SK-N-SH treated with all-trans-retinoic acid at 6 μM for 48 hours (cell line): ENCODE measurements at regions not wholly inside any gene's neighbourhood (a gene's known extent, or its start where the extent isn't known, plus 50 kb on each side); places are given as distances from the start of the nearest gene placed in this dataset.

Experiments
- ATAC-seq: fragments of 200-7000 bp; cut with Tn5 transposase; 3 replicates; pipeline ENCODE4 v1.9.1; 2020; ENCODE audit warnings: mild to moderate bottlenecking, moderate library complexity
- BACH2 ChIP-seq: fragments of 250-450 bp; sonication (Bioruptor Pico); IDR thresholded peaks from 2 replicates; pipeline ENCODE4 v1.9.0; 2021; ENCODE audit warnings: mild to moderate bottlenecking, borderline replicate concordance
- CREB5 ChIP-seq: fragments of 250-450 bp; sonication (Bioruptor Pico); IDR thresholded peaks from 2 replicates; pipeline ENCODE4 v1.5.1; 2020; ENCODE audit warnings: low read depth, mild to moderate bottlenecking, moderate library complexity
- CSDC2 ChIP-seq: fragments of 250-450 bp; sonication (Bioruptor Pico); IDR thresholded peaks from 2 replicates; pipeline ENCODE4 v1.5.0; 2020; ENCODE audit warnings: mild to moderate bottlenecking, moderate library complexity
- CSRNP3 ChIP-seq: fragments of 250-450 bp; sonication (Bioruptor Pico); IDR thresholded peaks from 2 replicates; pipeline ENCODE4 v1.5.1; 2021; ENCODE audit warnings: mild to moderate bottlenecking, moderate library complexity
- ESRRG ChIP-seq: fragments of 250-450 bp; sonication (Bioruptor Pico); IDR thresholded peaks from 2 replicates; pipeline ENCODE4 v1.6.1; 2021; ENCODE audit warnings: mild to moderate bottlenecking
- GLIS3 ChIP-seq: fragments of 250-450 bp; sonication (Bioruptor Pico); IDR thresholded peaks from 2 replicates; pipeline ENCODE4 v1.5.0; 2020; ENCODE audit warnings: mild to moderate bottlenecking, moderate library complexity
- ISL1 ChIP-seq: fragments of 250-450 bp; sonication (Bioruptor Pico); IDR thresholded peaks from 2 replicates; pipeline ENCODE4 v2.1.2; 2022; ENCODE audit warnings: mild to moderate bottlenecking, moderate library complexity
- OSR1 ChIP-seq: fragments of 250-450 bp; sonication (Bioruptor Pico); IDR thresholded peaks from 2 replicates; pipeline ENCODE4 v1.8.0; 2022; ENCODE audit warnings: moderate library complexity, mild to moderate bottlenecking, inconsistent platforms
- PATZ1 ChIP-seq: fragments of 250-450 bp; sonication (Bioruptor Pico); IDR thresholded peaks from 2 replicates; pipeline ENCODE4 v1.8.0; 2020; ENCODE audit warnings: mild to moderate bottlenecking, moderate library complexity, borderline replicate concordance
- POU6F1 ChIP-seq: fragments of 250-450 bp; sonication (Bioruptor Pico); IDR thresholded peaks from 2 replicates; pipeline ENCODE4 v1.8.0; 2021; ENCODE audit warnings: low read depth, mild to moderate bottlenecking, moderate library complexity, borderline replicate concordance
- PPARA ChIP-seq: fragments of 250-450 bp; sonication (Bioruptor Pico); IDR thresholded peaks from 2 replicates; pipeline ENCODE4 v1.5.0; 2020; ENCODE audit warnings: mild to moderate bottlenecking, borderline replicate concordance
- RARB ChIP-seq: fragments of 250-450 bp; sonication (Bioruptor Pico); IDR thresholded peaks from 2 replicates; pipeline ENCODE4 v1.8.0; 2021; ENCODE audit warnings: mild to moderate bottlenecking, moderate library complexity
- SNAI2 ChIP-seq: fragments of 250-450 bp; sonication (Bioruptor Pico); IDR thresholded peaks from 2 replicates; pipeline ENCODE4 v1.5.0; 2020; ENCODE audit warnings: mild to moderate bottlenecking, moderate library complexity
- TCF4 ChIP-seq: fragments of 250-450 bp; sonication (Bioruptor Pico); IDR thresholded peaks from 2 replicates; pipeline ENCODE4 v1.8.0; 2021; ENCODE audit warnings: mild to moderate bottlenecking, moderate library complexity, borderline replicate concordance
- TOX ChIP-seq: fragments of 250-450 bp; sonication (Bioruptor Pico); IDR thresholded peaks from 2 replicates; pipeline ENCODE4 v1.8.0; 2021; ENCODE audit warnings: mild to moderate bottlenecking, moderate library complexity, borderline replicate concordance
- ZC3H10 ChIP-seq: fragments of 250-450 bp; sonication (Bioruptor Pico); IDR thresholded peaks from 2 replicates; pipeline ENCODE4 v1.5.1; 2021; ENCODE audit warnings: mild to moderate bottlenecking, moderate library complexity
- ZFP3 ChIP-seq: fragments of 250-450 bp; sonication (Bioruptor Pico); IDR thresholded peaks from 2 replicates; pipeline ENCODE4 v1.5.0; 2020; ENCODE audit warnings: mild to moderate bottlenecking, moderate library complexity
- ZFP30 ChIP-seq: fragments of 450-650 bp; formaldehyde crosslinking; IDR thresholded peaks from 2 replicates; pipeline ENCODE4 v1.5.0; 2022; ENCODE audit warnings: mild to moderate bottlenecking, moderate library complexity
- ZNF565 ChIP-seq: fragments of 450-650 bp; formaldehyde crosslinking; conservative IDR thresholded peaks from 2 replicates; pipeline ENCODE4 v1.5.0; 2020; ENCODE audit warnings: low read depth, mild to moderate bottlenecking, moderate library complexity
- ZNF8 ChIP-seq: fragments of 450-650 bp; formaldehyde crosslinking; IDR thresholded peaks from 2 replicates; pipeline ENCODE4 v1.5.0; 2020; ENCODE audit warnings: mild to moderate bottlenecking, moderate library complexity

GRCh38 chr10:31728698-31729224 is 199.9 kb downstream of the ARHGAP12 start:
- ATAC-seq, result no peak
- TF ChIP-seq ESRRG (CRISPR knock-in tag) (no peak), ZNF565 (no peak), OSR1 (no peak), ZNF8 (CRISPR knock-in tag) (no peak), SNAI2 (CRISPR knock-in tag) (no peak), CREB5 (no peak), ZC3H10 (CRISPR knock-in tag) (no peak), GLIS3 (CRISPR knock-in tag) (no peak)

- TF ChIP-seq ZNF565, result no peak
- TF ChIP-seq TOX (CRISPR knock-in tag), result no peak
- no peak for TF ChIP-seq TCF4 (CRISPR knock-in tag)
- no peak for TF ChIP-seq ESRRG (CRISPR knock-in tag)
- no peak for TF ChIP-seq ZC3H10 (CRISPR knock-in tag)
- TF ChIP-seq ZFP30, result no peak
- no peak for TF ChIP-seq GLIS3 (CRISPR knock-in tag)
- TF ChIP-seq ZFP3 (CRISPR knock-in tag), result no peak
- no peak for TF ChIP-seq OSR1
- no peak for TF ChIP-seq BACH2 (CRISPR knock-in tag)
- no peak for ATAC-seq
Observed at GRCh38 chr10:31725436-31725835, 203.2 kb downstream of the ARHGAP12 start.

GRCh38 chr10:31724296-31724695 is 204.3 kb downstream of the ARHGAP12 start:
- ATAC-seq, result no peak
- TF ChIP-seq RARB (CRISPR knock-in tag) (no peak), ZC3H10 (CRISPR knock-in tag) (no peak), ZNF8 (CRISPR knock-in tag) (no peak), BACH2 (CRISPR knock-in tag) (no peak), TCF4 (CRISPR knock-in tag) (no peak)

GRCh38 chr10:31723106-31723750 is 205.4 kb downstream of the ARHGAP12 start:
- TF ChIP-seq ZFP3 (CRISPR knock-in tag), result no peak
- TF ChIP-seq PPARA (CRISPR knock-in tag), result no peak
- no peak for TF ChIP-seq POU6F1
- no peak for ATAC-seq

GRCh38 chr10:31721096-31721495 is 207.5 kb downstream of the ARHGAP12 start:
- TF ChIP-seq TCF4 (CRISPR knock-in tag) (no peak), OSR1 (no peak), TOX (CRISPR knock-in tag) (no peak), POU6F1 (no peak)
- no peak for ATAC-seq

GRCh38 chr10:31720546-31720945 is 208.1 kb downstream of the ARHGAP12 start:
- no peak for ATAC-seq
- TF ChIP-seq PATZ1 (no peak), ZFP30 (no peak), CSRNP3 (no peak), ISL1 (no peak), CSDC2 (no peak), POU6F1 (no peak), RARB (CRISPR knock-in tag) (no peak)
